ENCODE measurements at regions not wholly inside any gene's neighbourhood (a gene's known extent, or its start where the extent isn't known, plus 50 kb on each side); places are given as distances from the start of the nearest gene placed in this dataset.

DNA sequence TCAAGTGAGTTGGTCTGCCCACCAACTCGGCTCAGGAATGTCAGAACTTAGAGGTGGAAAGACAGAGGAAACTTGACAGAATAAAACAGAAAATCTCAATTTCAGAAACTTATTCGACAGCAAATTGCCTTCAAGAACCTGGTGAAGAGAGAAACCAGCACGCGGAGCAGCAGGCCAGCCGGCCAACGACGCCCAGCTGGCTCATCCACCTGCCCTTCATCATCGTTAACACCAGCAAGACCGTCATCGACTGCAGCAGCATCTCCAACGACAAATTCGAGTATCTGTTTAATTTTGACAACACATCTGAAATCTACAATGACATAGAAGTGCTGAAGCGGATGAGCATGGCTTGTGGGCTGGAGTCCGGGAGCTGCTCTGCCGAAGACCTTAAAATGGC lies 350.8 kb upstream of the CAMK1G start:
- H3K27ac ChIP-seq: no peak overlapping the region
- no peak overlapping the region for H3K4me3 ChIP-seq
- H3K79me2 ChIP-seq (ENCODE audit: low read depth): no peaks in the 10 kb centered on the region
- H4K20me1 ChIP-seq (ENCODE audit: insufficient read depth): no peaks in the 10 kb centered on the region
- H3K36me3 ChIP-seq (ENCODE audit: low read depth): no peaks in the 10 kb centered on the region
- ChIA-PET POLR2A (ENCODE audit: unreplicated experiment) (interaction anchor here (0.5 kb wide), 1 partner anchor 386 kb away, joined by 3 read pairs; no protein-coding TSS in a partner anchor), CTCF (no interaction called here)
- H3K4me1 ChIP-seq (replicated peaks; ENCODE audit: insufficient read depth): no peaks in the 10 kb centered on the region
- no peak overlapping the region for H2AFZ ChIP-seq
- H3K4me2 ChIP-seq: no peak overlapping the region
- intact Hi-C loops (cut with micrococcal nuclease; ENCODE audit: unreplicated experiment): no loop called here
- TF ChIP-seq, protein P1, sequence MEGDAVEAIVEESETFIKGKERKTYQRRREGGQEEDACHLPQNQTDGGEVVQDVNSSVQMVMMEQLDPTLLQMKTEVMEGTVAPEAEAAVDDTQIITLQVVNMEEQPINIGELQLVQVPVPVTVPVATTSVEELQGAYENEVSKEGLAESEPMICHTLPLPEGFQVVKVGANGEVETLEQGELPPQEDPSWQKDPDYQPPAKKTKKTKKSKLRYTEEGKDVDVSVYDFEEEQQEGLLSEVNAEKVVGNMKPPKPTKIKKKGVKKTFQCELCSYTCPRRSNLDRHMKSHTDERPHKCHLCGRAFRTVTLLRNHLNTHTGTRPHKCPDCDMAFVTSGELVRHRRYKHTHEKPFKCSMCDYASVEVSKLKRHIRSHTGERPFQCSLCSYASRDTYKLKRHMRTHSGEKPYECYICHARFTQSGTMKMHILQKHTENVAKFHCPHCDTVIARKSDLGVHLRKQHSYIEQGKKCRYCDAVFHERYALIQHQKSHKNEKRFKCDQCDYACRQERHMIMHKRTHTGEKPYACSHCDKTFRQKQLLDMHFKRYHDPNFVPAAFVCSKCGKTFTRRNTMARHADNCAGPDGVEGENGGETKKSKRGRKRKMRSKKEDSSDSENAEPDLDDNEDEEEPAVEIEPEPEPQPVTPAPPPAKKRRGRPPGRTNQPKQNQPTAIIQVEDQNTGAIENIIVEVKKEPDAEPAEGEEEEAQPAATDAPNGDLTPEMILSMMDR (conservative IDR thresholded peaks at IDR 0.05): no peak
- TF ChIP-seq EZH2 (IDR thresholded peaks at IDR 0.05; ENCODE audit: low read depth): no peak
- no peaks in the 10 kb centered on the region for H3K9me2 ChIP-seq (ENCODE audit: insufficient read depth)
- no peak for DNase-seq
- no peaks in the 10 kb centered on the region for H3K27me3 ChIP-seq (ENCODE audit: insufficient read depth, low read depth)
- H3K9me3 ChIP-seq (ENCODE audit: insufficient read depth, low read depth): no peaks in the 10 kb centered on the region
- H3F3A ChIP-seq (ENCODE audit: insufficient read depth, low read depth): no peaks in the 10 kb centered on the region
- no TSS peak for BruUV-seq (replicated peaks)

DNA sequence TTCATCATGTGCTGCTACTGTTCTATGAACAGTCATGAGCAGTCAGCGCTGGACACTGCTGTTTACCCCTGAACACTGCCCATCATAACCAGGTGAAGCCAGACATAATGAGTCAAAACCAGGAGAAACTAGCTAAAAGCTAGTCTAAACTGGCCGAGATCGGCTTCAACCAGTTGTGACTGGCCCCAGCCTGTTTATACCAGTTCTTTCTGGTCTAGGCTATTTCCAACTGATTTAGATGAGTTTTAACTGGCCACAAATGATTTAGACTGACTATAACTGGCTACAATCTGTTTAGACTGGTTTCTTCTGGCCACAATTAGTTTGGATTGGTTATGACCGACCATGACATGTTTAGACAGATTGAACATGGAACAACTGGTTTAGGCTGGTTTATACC lies 348.3 kb upstream of the CAMK1G start:
- Histone ChIP-seq H3K4me3 (no peak overlapping the region), H4K20me1 (ENCODE audit: insufficient read depth) (no peaks in the 10 kb centered on the region), H3F3A (ENCODE audit: insufficient read depth, low read depth) (no peaks in the 10 kb centered on the region), H3K27ac (no peak overlapping the region), H3K79me2 (ENCODE audit: low read depth) (no peaks in the 10 kb centered on the region), H3K4me2 (no peak overlapping the region), H2AFZ (no peak overlapping the region), H3K9me2 (ENCODE audit: insufficient read depth) (no peaks in the 10 kb centered on the region), H3K36me3 (ENCODE audit: low read depth) (no peaks in the 10 kb centered on the region), H3K9me3 (ENCODE audit: insufficient read depth, low read depth) (no peaks in the 10 kb centered on the region), H3K27me3 (ENCODE audit: insufficient read depth, low read depth) (no peaks in the 10 kb centered on the region), H3K4me1 (replicated peaks; ENCODE audit: insufficient read depth) (no peaks in the 10 kb centered on the region)
- no peak for DNase-seq
- intact Hi-C loops (cut with micrococcal nuclease; ENCODE audit: unreplicated experiment): no loop called here
- CTCF ChIA-PET: no interaction called here
- POLR2A ChIA-PET (ENCODE audit: unreplicated experiment): no interaction called here
- TF ChIP-seq EZH2 (IDR thresholded peaks at IDR 0.05; ENCODE audit: low read depth): no peak
- TF ChIP-seq, protein P1 (conservative IDR thresholded peaks at IDR 0.05): no peak
- no TSS peak for BruUV-seq (replicated peaks)

DNA sequence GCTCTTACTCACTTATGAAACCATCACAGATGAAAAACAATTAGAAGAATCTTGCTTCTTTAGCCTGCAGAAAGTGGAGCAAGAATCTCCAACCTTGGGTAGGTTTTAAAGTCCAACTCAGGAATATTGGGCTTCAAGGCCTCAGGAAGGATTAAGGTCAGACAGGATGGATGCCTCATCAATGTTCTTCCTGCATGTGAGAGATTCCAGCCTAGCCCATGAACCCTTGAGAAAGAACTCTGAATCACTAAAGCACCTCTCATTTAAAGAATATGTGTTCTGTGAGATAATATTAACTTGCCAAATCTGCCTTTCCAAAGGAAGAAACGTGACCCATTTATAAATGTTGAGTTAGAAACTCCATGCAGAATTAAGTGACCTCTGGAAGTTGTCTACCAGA lies 345.2 kb upstream of the CAMK1G start:
- Histone ChIP-seq H3K4me3 (no peak overlapping the region), H3K9me3 (ENCODE audit: insufficient read depth, low read depth) (no peaks in the 10 kb centered on the region), H3K9me2 (ENCODE audit: insufficient read depth) (no peaks in the 10 kb centered on the region), H2AFZ (no peak overlapping the region), H3F3A (ENCODE audit: insufficient read depth, low read depth) (no peaks in the 10 kb centered on the region), H3K4me1 (replicated peaks; ENCODE audit: insufficient read depth) (no peaks in the 10 kb centered on the region), H3K79me2 (ENCODE audit: low read depth) (no peaks in the 10 kb centered on the region), H3K36me3 (ENCODE audit: low read depth) (no peaks in the 10 kb centered on the region), H3K27ac (no peak overlapping the region), H3K27me3 (ENCODE audit: insufficient read depth, low read depth) (no peaks in the 10 kb centered on the region; the same call in 1 of the 2 replicates), H4K20me1 (ENCODE audit: insufficient read depth) (no peaks in the 10 kb centered on the region), H3K4me2 (no peak overlapping the region)
- ChIA-PET POLR2A (ENCODE audit: unreplicated experiment) (no interaction called here), CTCF (no interaction called here)
- no peak for DNase-seq
- TF ChIP-seq, protein P1 (conservative IDR thresholded peaks at IDR 0.05): no peak
- no peak for TF ChIP-seq EZH2 (IDR thresholded peaks at IDR 0.05; ENCODE audit: low read depth)
- intact Hi-C loops (cut with micrococcal nuclease; ENCODE audit: unreplicated experiment): no loop called here
- BruUV-seq (replicated peaks): no TSS peak

Data from PC-9 (cell line).